Upper lobe of left lung (tissue), 6 donors: ENCODE measurements at regions not wholly inside any gene's neighbourhood (a gene's known extent, or its start where the extent isn't known, plus 50 kb on each side); places are given as distances from the start of the nearest gene placed in this dataset.
A peak's percentile ranks its signal among the peaks of the same experiment; 100 is the strongest.
"Not testable (repeated sequence)": the region's sequence is repeated elsewhere in the genome, so short reads cannot be mapped to it uniquely, and the experiment has no call there.

Experiments used
- ATAC-seq, 2 donors: fragments of 200-7000 bp; cut with Tn5 transposase; one replicate each; pipeline ENCODE4 v1.9.1; 2022; ENCODE audit warnings: mild to moderate bottlenecking in 2 of 2, moderate library complexity in 2 of 2; ENCODE audit not compliant: low FRiP score in 2 of 2
- DNase-seq, 2 donors: peaks; one replicate each; pipeline ENCODE4 v3.0.0-alpha.2; 2019 to 2020
- H3K27ac ChIP-seq, 4 donors: fragments of 200-600 bp; sonication (generic); one replicate each; pipeline ENCODE4 v1.5.1; 2016 to 2019
- H3K27me3 ChIP-seq, 4 donors: fragments of 200-600 bp; sonication (generic); one replicate each; pipeline ENCODE4 v1.5.1; 2017 to 2019
- H3K36me3 ChIP-seq, 4 donors: fragments of 200-600 bp; sonication (generic); one replicate each; pipeline ENCODE4 v1.5.1; 2016 to 2019
- H3K4me1 ChIP-seq, 4 donors: fragments of 200-600 bp; sonication (generic); one replicate each; pipeline ENCODE4 v1.5.1; 2018 to 2019
- H3K4me3 ChIP-seq, 4 donors: fragments of 200-600 bp; sonication (generic); one replicate each; pipeline ENCODE4 v1.5.1; 2017 to 2019; ENCODE audit warnings: mild to moderate bottlenecking in 2 of 4, moderate library complexity in 1 of 4
- H3K9me3 ChIP-seq, 4 donors: fragments of 200-600 bp; sonication (generic); one replicate each; pipeline ENCODE4 v1.5.1; 2018 to 2019
- CTCF ChIP-seq, 6 experiments: fragments of 450-650 bp in 4 of 6; fragments of 200-600 bp in 2 of 6; sonication (generic) in 2 of 6; IDR thresholded peaks; one replicate each; pipeline ENCODE4 v1.5.1; 2016 to 2019; ENCODE audit warnings: antibody characterized with exemption in 6 of 6
- EP300 ChIP-seq, 4 donors: sonication (generic); formaldehyde crosslinking; IDR thresholded peaks; one replicate each; pipeline ENCODE4 v1.5.1; 2017; ENCODE audit warnings: antibody characterized with exemption in 4 of 4, control low read depth in 2 of 4
- POLR2A ChIP-seq, 4 donors: fragments of 450-650 bp; IDR thresholded peaks; one replicate each; pipeline ENCODE4 v1.5.1; 2016 to 2017; ENCODE audit warnings: antibody characterized with exemption in 4 of 4, mild to moderate bottlenecking in 2 of 4
- POLR2AphosphoS5 ChIP-seq, 2 donors: sonication (generic); formaldehyde crosslinking; IDR thresholded peaks; one replicate each; pipeline ENCODE4 v1.5.1; 2017; ENCODE audit warnings: antibody characterized with exemption in 2 of 2
- whole genome bisulfite sequencing, 2 donors: methylation state at CpG; one replicate each; pipeline ENCODE4 v1.1.5; 2017 to 2018; 5-methylcytosine and 5-hydroxymethylcytosine counted together
- donor health status: DM: no; HTN: no; CAD: no; lungs with moderate emphysema.
- donor health status: DM: no; HTN: yes; CAD: no; lungs with severe emphysema.

DNA sequence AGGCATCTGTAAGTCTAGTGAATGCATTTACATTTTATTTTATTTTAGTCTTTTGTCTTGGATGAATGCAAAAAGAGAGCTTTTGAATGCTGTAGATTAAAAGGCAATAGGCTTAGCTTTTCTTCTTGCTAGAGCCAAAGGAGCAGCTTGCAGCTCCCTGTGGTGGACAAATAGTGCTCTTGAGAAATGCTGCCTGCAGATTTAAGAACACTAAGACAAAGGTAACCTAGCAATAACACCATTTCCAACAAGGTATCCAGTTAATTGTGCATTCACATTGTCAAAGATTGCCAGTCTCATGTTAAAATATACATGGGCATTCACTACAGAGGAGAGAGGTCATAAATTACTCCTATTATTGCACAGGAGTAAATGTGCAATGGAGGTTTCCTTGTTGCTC, 859.2 kb upstream of the PRKX start:
- TF ChIP-seq CTCF (IDR thresholded peaks at IDR 0.05): no peak
- TF ChIP-seq POLR2A (IDR thresholded peaks at IDR 0.05): no peak
- TF ChIP-seq POLR2AphosphoS5 (IDR thresholded peaks at IDR 0.05): no peak
- TF ChIP-seq EP300 (IDR thresholded peaks at IDR 0.05): no peak
- DNase-seq (no peak), ATAC-seq (no peak)
- Histone ChIP-seq H3K36me3 (no peaks in the 10 kb centered on the region), H3K27ac (no peak overlapping the region), H3K9me3 (no peaks in the 10 kb centered on the region), H3K4me1 (no peaks in the 10 kb centered on the region), H3K4me3 (no peak overlapping the region), H3K27me3 (no peaks in the 10 kb centered on the region)

- ATAC-seq (no peak), DNase-seq (no peak)
- no peaks in the 10 kb centered on the region for H3K36me3 ChIP-seq
- no peaks in the 10 kb centered on the region for H3K27me3 ChIP-seq
- no peaks in the 10 kb centered on the region for H3K9me3 ChIP-seq
- H3K4me3 ChIP-seq: no peak overlapping the region
- TF ChIP-seq EP300 (IDR thresholded peaks at IDR 0.05) (no peak), POLR2A (IDR thresholded peaks at IDR 0.05) (no peak), CTCF (IDR thresholded peaks at IDR 0.05) (no peak)
- no peaks in the 10 kb centered on the region for H3K4me1 ChIP-seq
- H3K27ac ChIP-seq: no peak overlapping the region
- WGBS, 2 donors: 67 to 73% methylated on average over 1 of the region's 1 CpG
Observed at GRCh38 chrX:4570151-4570550, 856.7 kb upstream of the PRKX start.

DNA sequence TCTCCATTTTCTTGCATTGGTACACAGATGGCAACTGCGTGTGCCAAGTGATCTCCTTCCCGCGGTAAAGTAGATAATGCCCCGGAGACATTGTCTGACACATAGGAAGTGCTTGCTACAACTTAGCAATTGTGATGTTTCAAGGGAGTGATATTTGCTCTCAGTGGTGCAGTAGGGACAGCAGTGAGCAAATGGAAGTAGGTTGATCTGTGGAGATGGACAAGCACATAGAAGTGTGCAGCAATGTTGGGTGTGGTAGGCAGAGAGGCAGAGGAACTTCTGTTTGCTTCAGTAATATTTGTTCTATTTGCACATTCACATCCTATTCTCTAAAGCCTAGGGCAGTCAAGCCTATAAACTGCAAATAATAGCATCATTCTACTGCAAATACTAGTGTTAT, 846.7 kb upstream of the PRKX start:
- no peaks in the 10 kb centered on the region for H3K27me3 ChIP-seq
- WGBS, 2 donors: 96% methylated on average over 4 of the region's 4 CpGs; no CpG with 5 or more reads in 1 of the 2 donors
- no peak overlapping the region for H3K27ac ChIP-seq
- no peaks in the 10 kb centered on the region for H3K4me1 ChIP-seq
- ATAC-seq: no peak
- TF ChIP-seq EP300 (IDR thresholded peaks at IDR 0.05) (no peak), CTCF (IDR thresholded peaks at IDR 0.05) (no peak), POLR2A (IDR thresholded peaks at IDR 0.05) (no peak), POLR2AphosphoS5 (IDR thresholded peaks at IDR 0.05) (no peak)
- DNase-seq: no peak
- no peaks in the 10 kb centered on the region for H3K36me3 ChIP-seq
- H3K9me3 ChIP-seq: no peaks in the 10 kb centered on the region
- H3K4me3 ChIP-seq: no peak overlapping the region

- TF ChIP-seq CTCF (IDR thresholded peaks at IDR 0.05) (no peak), POLR2A (IDR thresholded peaks at IDR 0.05) (no peak), EP300 (IDR thresholded peaks at IDR 0.05) (no peak), POLR2AphosphoS5 (IDR thresholded peaks at IDR 0.05) (no peak)
- no peaks in the 10 kb centered on the region for H3K27me3 ChIP-seq
- no peaks in the 10 kb centered on the region for H3K36me3 ChIP-seq
- 50% methylated on average over 3 of the region's 3 CpGs; no CpG with 5 or more reads in 1 of the 2 donors for WGBS, 2 donors
- no peaks in the 10 kb centered on the region for H3K4me1 ChIP-seq
- no peak overlapping the region for H3K27ac ChIP-seq
- no peak for DNase-seq
- H3K9me3 ChIP-seq: no peaks in the 10 kb centered on the region
- ATAC-seq: no peak
- H3K4me3 ChIP-seq: no peak overlapping the region
Observed at GRCh38 chrX:4550018-4550417, 836.6 kb upstream of the PRKX start.

GRCh38 chrX:4547213-4547836, 833.9 kb upstream of the PRKX start:
- Histone ChIP-seq H3K9me3 (no peaks in the 10 kb centered on the region), H3K4me1 (no peaks in the 10 kb centered on the region), H3K36me3 (no peaks in the 10 kb centered on the region), H3K27me3 (no peaks in the 10 kb centered on the region), H3K27ac (no peak overlapping the region), H3K4me3 (no peak overlapping the region)
- no peak for ATAC-seq
- 49 to 84% methylated on average over 5 to 13 of the region's 13 CpGs for WGBS, 2 donors
- TF ChIP-seq POLR2A (IDR thresholded peaks at IDR 0.05) (no peak), CTCF (IDR thresholded peaks at IDR 0.05) (peak; percentile 71 to 95 (median 82))
- DNase-seq: peak in 1 of 2 donors; percentile 41

DNA sequence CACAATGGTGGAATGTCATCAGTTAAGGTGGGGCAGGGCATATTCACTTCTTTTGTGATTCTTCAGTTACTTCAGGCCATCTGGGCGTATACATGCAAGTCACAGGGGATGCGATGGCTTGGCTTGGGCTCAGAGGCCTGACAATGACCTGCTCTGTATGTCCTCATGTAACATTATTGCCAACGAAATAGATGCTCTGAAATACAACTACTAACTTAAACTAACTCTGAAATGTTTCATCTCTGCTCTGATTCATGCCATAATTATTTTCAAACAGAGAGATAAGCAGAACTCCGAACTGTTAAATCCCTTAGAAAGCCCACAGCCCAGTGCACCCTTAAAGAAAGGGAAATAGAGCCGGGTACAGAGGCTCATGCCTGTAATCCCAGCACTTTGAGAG, 832.7 kb upstream of the PRKX start:
- H3K4me1 ChIP-seq: not testable (repeated sequence)
- 76 to 85% methylated on average over 4 to 5 of the region's 5 CpGs for WGBS, 2 donors

More for the DNA sequence above, 832.7 kb upstream of the PRKX start:
- not testable (repeated sequence) for H3K4me3 ChIP-seq, H3K27me3 ChIP-seq, ATAC-seq, H3K27ac ChIP-seq, H3K9me3 ChIP-seq, H3K36me3 ChIP-seq, DNase-seq
